ENCODE measurements at regions not wholly inside any gene's neighbourhood (a gene's known extent, or its start where the extent isn't known, plus 50 kb on each side); places are given as distances from the start of the nearest gene placed in this dataset.

GRCh38 chr5:142498298-142498697 is 173.5 kb upstream of the SPRY4 start:
- Histone ChIP-seq H3K4me3 (ENCODE audit: low read depth, low read length) (no peak overlapping the region), H3K9me3 (no peaks in the 10 kb centered on the region), H3K4me1 (peaks cover 11% of the 10 kb centered on the region; the same call in 1 of the 2 replicates), H3K27me3 (replicated peaks; ENCODE audit: control insufficient read depth, insufficient read depth, low read length) (no peaks in the 10 kb centered on the region), H3K36me3 (ENCODE audit: control insufficient read depth, insufficient read depth, low read length) (no peaks in the 10 kb centered on the region)
- H3K27ac Mint-ChIP-seq (ENCODE audit: unreplicated experiment), result no peak overlapping the region
- no peaks in the 10 kb centered on the region for H3K4me1 Mint-ChIP-seq (ENCODE audit: low read depth, unreplicated experiment)
- intact Hi-C loops (cut with micrococcal nuclease; ENCODE audit: unreplicated experiment), result no loop called here
- no peak for DNase-seq
- ChIA-PET POLR2A (no interaction called here), CTCF (no interaction called here)
- no peaks in the 10 kb centered on the region for H3K9me3 Mint-ChIP-seq (ENCODE audit: unreplicated experiment)
- H3K4me3 Mint-ChIP-seq (ENCODE audit: unreplicated experiment), result no peak overlapping the region
- BruUV-seq (replicated peaks), result no TSS peak
- H3K27me3 Mint-ChIP-seq (ENCODE audit: insufficient read depth, unreplicated experiment), result no peaks in the 10 kb centered on the region
- TF ChIP-seq, protein P1, sequence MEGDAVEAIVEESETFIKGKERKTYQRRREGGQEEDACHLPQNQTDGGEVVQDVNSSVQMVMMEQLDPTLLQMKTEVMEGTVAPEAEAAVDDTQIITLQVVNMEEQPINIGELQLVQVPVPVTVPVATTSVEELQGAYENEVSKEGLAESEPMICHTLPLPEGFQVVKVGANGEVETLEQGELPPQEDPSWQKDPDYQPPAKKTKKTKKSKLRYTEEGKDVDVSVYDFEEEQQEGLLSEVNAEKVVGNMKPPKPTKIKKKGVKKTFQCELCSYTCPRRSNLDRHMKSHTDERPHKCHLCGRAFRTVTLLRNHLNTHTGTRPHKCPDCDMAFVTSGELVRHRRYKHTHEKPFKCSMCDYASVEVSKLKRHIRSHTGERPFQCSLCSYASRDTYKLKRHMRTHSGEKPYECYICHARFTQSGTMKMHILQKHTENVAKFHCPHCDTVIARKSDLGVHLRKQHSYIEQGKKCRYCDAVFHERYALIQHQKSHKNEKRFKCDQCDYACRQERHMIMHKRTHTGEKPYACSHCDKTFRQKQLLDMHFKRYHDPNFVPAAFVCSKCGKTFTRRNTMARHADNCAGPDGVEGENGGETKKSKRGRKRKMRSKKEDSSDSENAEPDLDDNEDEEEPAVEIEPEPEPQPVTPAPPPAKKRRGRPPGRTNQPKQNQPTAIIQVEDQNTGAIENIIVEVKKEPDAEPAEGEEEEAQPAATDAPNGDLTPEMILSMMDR (IDR thresholded peaks at IDR 0.05; ENCODE audit: insufficient read depth in 1 of 2, low read depth in 1 of 2, low read length in 1 of 2, severe bottlenecking in 1 of 2, unreplicated experiment in 1 of 2), result no peak
- no peaks in the 10 kb centered on the region for H3K36me3 Mint-ChIP-seq (ENCODE audit: insufficient read depth, unreplicated experiment)

- intact Hi-C loops (cut with micrococcal nuclease; ENCODE audit: unreplicated experiment), result no loop called here
- H3K4me3 ChIP-seq (ENCODE audit: low read depth, low read length), result no peak overlapping the region
- DNase-seq, result no peak
- BruUV-seq (replicated peaks), result no TSS peak
- Mint-ChIP-seq H3K27ac (ENCODE audit: unreplicated experiment) (no peak overlapping the region), H3K9me3 (ENCODE audit: unreplicated experiment) (no peaks in the 10 kb centered on the region), H3K36me3 (ENCODE audit: insufficient read depth, unreplicated experiment) (no peaks in the 10 kb centered on the region), H3K27me3 (ENCODE audit: insufficient read depth, unreplicated experiment) (no peaks in the 10 kb centered on the region), H3K4me3 (ENCODE audit: unreplicated experiment) (no peak overlapping the region), H3K4me1 (ENCODE audit: low read depth, unreplicated experiment) (no peaks in the 10 kb centered on the region)
- TF ChIP-seq, protein P1 (IDR thresholded peaks at IDR 0.05; ENCODE audit: insufficient read depth in 1 of 2, low read depth in 1 of 2, low read length in 1 of 2, severe bottlenecking in 1 of 2, unreplicated experiment in 1 of 2), result no peak
- POLR2A ChIA-PET, result no interaction called here
- H3K4me1 ChIP-seq, result peaks cover 11% of the 10 kb centered on the region; the same call in 1 of the 2 replicates
- no peaks in the 10 kb centered on the region for H3K27me3 ChIP-seq (replicated peaks; ENCODE audit: control insufficient read depth, insufficient read depth, low read length)
- H3K9me3 ChIP-seq, result no peaks in the 10 kb centered on the region
- H3K36me3 ChIP-seq (ENCODE audit: control insufficient read depth, insufficient read depth, low read length), result no peaks in the 10 kb centered on the region
- CTCF ChIA-PET, result no interaction called here
Observed at GRCh38 chr5:142495531-142495930, 170.7 kb upstream of the SPRY4 start.

DNA sequence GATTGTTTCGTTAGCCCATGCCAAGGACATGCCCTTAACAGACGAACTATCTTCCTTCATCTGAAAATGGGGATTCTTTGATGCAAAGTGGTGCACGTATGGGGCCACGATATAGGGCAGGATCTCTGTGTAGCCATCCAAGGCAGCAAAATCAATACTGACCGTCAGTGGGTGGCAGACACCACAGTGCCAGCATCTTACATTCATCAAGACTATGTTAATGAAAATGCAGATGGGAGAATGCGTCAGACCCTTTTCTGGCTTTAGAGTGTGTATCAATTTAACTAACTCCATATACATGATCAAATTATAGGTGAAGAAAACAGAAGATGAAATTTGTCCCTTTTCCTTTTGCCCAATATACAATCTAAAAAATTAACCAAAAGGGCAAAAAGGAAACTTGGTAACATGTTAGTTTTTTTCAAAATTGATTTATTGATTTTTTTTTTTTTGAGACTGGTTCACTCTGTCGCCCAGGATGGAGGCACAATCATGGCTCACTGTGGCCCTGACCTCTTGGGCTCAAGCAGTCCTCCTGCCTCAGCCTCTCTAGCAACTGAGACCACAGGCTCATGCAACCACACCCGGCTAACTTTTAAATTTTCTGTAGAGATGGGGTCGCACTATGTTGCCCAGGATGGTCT is 169.2 kb upstream of the SPRY4 start:
- Histone ChIP-seq H3K9me3 (no peaks in the 10 kb centered on the region), H3K4me1 (no peaks in the 10 kb centered on the region), H3K4me3 (ENCODE audit: low read depth, low read length) (no peak overlapping the region), H3K27me3 (replicated peaks; ENCODE audit: control insufficient read depth, insufficient read depth, low read length) (no peaks in the 10 kb centered on the region), H3K36me3 (ENCODE audit: control insufficient read depth, insufficient read depth, low read length) (no peaks in the 10 kb centered on the region)
- Mint-ChIP-seq H3K4me3 (ENCODE audit: unreplicated experiment) (no peak overlapping the region), H3K27ac (ENCODE audit: unreplicated experiment) (no peak overlapping the region), H3K27me3 (ENCODE audit: insufficient read depth, unreplicated experiment) (no peaks in the 10 kb centered on the region), H3K36me3 (ENCODE audit: insufficient read depth, unreplicated experiment) (no peaks in the 10 kb centered on the region), H3K4me1 (ENCODE audit: low read depth, unreplicated experiment) (no peaks in the 10 kb centered on the region), H3K9me3 (ENCODE audit: unreplicated experiment) (no peaks in the 10 kb centered on the region)
- intact Hi-C loops (cut with micrococcal nuclease; ENCODE audit: unreplicated experiment), result no loop called here
- TF ChIP-seq, protein P1 (IDR thresholded peaks at IDR 0.05; ENCODE audit: insufficient read depth in 1 of 2, low read depth in 1 of 2, low read length in 1 of 2, severe bottlenecking in 1 of 2, unreplicated experiment in 1 of 2), result no peak
- ChIA-PET CTCF (no interaction called here), POLR2A (no interaction called here)
- BruUV-seq (replicated peaks), result no TSS peak
- no peak for DNase-seq
